ENCODE measurements at regions not wholly inside any gene's neighbourhood (a gene's known extent, or its start where the extent isn't known, plus 50 kb on each side); places are given as distances from the start of the nearest gene placed in this dataset.

- no peak for DNase-seq (ENCODE audit: low read depth, low spot score)
Measured at GRCh38 chr11:32316232-32316631, 119.1 kb downstream of the WT1 start.

GRCh38 chr11:32316858-32317642, 118.3 kb downstream of the WT1 start:
- DNase-seq (ENCODE audit: low read depth, low spot score): no peak

- DNase-seq (ENCODE audit: low read depth, low spot score): no peak
Measured at GRCh38 chr11:32317643-32318042, 117.7 kb downstream of the WT1 start.

- no peak for DNase-seq (ENCODE audit: low read depth, low spot score)
Measured at GRCh38 chr11:32318071-32319055, 117.0 kb downstream of the WT1 start.

GRCh38 chr11:32323814-32324130, 111.6 kb downstream of the WT1 start:
- DNase-seq (ENCODE audit: low read depth, low spot score): no peak

- no peak for DNase-seq (ENCODE audit: low read depth, low spot score)
Measured at GRCh38 chr11:32325187-32325586, 110.2 kb downstream of the WT1 start.

- no peak for DNase-seq (ENCODE audit: low read depth, low spot score)
Measured at GRCh38 chr11:32325725-32326124, 109.6 kb downstream of the WT1 start.

- DNase-seq (ENCODE audit: low read depth, low spot score): no peak
Measured at GRCh38 chr11:32326522-32326921, 108.8 kb downstream of the WT1 start.

- DNase-seq (ENCODE audit: low read depth, low spot score): no peak
Measured at GRCh38 chr11:32328392-32328791, 106.9 kb downstream of the WT1 start.

GRCh38 chr11:32331098-32331497, 104.2 kb downstream of the WT1 start:
- no peak for DNase-seq (ENCODE audit: low read depth, low spot score)

- no peak for DNase-seq (ENCODE audit: low read depth, low spot score)
Measured at GRCh38 chr11:32331792-32332191, 103.5 kb downstream of the WT1 start.

GRCh38 chr11:32332990-32333319, 102.4 kb downstream of the WT1 start:
- DNase-seq (ENCODE audit: low read depth, low spot score): no peak

GRCh38 chr11:32333320-32333991, 101.9 kb downstream of the WT1 start:
- DNase-seq (ENCODE audit: low read depth, low spot score): no peak

- DNase-seq (ENCODE audit: low read depth, low spot score): no peak
Measured at GRCh38 chr11:32334822-32335221, 100.5 kb downstream of the WT1 start.
